Right renal pelvis (tissue), 4 donors: ENCODE measurements at regions not wholly inside any gene's neighbourhood (a gene's known extent, or its start where the extent isn't known, plus 50 kb on each side); places are given as distances from the start of the nearest gene placed in this dataset.
"Not testable (repeated sequence)": the region's sequence is repeated elsewhere in the genome, so short reads cannot be mapped to it uniquely, and the experiment has no call there.

ENCODE experiments used
- DNase-seq, 4 donors: peaks; one replicate each; pipeline ENCODE4 v3.0.0-alpha.2; 2013; ENCODE audit warnings: low read depth in 4 of 4, low spot score in 3 of 4, missing footprints in 1 of 4

- DNase-seq, result no peak
These were observed 244.3 kb upstream of the KCND2 start for GRCh38 chr7:120028636-120029035.

- DNase-seq, result no peak
These were observed 242.1 kb upstream of the KCND2 start for GRCh38 chr7:120030876-120031275.

GRCh38 chr7:120033114-120033513 lies 239.9 kb upstream of the KCND2 start:
- no peak for DNase-seq

GRCh38 chr7:120039138-120039537 lies 233.8 kb upstream of the KCND2 start:
- no peak for DNase-seq

DNA sequence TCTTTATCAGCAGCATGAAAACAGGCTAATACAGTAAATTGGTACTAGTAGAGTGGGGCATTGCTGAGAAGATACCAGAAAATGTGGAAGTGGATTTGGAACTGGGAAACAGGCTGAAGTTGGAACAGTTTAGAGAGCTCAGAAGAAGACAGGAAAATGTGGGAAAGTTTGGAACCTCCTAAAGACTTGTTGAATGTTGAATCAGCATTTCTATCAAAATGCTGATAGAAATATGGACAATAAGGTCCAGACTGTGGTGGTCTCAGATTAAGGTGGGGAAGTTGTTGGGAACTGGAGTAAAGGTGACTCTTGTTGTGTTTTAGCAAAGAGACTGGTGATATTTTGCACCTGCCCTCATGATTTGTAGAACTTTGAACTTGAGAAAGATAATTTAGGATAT lies 231.2 kb upstream of the KCND2 start:
- no peak for DNase-seq

DNA sequence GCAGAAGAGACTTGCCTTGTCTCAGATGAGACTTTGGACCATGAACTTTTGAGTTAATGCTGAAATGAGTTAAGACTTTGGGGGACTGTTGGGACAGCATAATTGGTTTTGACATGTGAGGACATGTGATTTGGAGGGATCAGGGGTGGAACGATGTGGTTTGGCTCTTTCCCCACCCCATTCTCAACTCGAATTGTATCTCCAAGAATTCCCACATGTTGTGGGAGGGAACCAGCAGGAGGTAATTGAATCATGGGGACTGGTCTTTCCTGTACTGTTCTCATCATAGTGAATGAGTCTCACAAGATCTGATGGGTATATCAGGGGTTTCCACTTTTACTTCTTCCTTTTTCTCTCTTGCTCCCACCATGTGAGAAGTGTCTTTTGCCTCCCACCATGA lies 229.7 kb upstream of the KCND2 start:
- no peak for DNase-seq

DNA sequence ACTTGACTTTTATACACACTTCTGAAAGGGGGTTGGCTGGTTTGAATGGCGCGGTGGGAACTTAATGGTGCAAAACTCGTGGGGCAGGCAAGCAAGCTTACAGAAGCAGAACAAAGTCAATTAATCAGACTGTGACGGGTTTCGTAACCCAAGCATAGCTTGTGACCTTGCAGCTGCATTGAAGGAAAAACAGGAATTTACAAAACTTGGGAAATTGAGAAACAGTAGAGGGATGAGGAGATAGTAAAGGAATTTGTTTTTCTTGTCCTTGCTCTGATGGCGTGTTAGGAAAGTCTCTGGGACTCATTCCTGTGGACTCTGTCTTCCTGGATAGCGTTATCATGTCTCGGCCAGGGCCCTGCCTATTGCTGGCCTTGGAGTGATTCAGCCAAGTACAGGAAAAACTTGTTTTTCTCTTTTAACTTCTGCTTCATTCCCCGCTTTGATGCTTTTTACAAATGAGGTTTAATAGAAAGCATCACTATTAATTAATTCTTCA lies 220.0 kb upstream of the KCND2 start:
- DNase-seq, result peak; percentile 42 to 77 (median 64)

DNA sequence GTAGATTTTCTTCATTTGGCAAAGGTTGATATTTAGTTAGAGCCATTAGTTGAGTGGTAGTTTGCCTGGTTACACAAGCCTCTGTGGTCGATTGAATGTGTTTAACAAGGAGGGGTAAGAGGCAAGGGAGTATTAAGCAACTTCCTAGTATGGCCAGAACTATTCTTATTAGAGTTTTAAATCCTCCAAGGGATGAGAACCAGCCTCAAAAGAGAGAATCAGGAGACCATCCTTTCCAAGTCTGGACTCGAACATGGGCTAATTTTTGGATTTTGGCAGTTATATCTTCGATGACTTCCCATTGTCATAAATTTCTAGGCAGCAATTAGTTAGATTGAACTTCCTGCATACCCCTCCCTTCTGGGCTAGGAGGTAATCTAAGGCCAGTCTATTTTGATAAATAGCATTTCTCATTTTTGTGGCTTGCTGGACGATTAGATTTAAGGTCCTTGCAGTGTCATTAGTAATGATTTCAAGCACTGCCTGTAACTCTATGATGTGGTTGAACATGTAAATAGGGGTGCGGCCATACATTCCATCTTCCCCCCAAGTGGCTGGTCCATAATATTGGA lies 219.5 kb upstream of the KCND2 start:
- DNase-seq, result no peak

- no peak for DNase-seq
These were observed 218.4 kb upstream of the KCND2 start for GRCh38 chr7:120054376-120055100.

DNA sequence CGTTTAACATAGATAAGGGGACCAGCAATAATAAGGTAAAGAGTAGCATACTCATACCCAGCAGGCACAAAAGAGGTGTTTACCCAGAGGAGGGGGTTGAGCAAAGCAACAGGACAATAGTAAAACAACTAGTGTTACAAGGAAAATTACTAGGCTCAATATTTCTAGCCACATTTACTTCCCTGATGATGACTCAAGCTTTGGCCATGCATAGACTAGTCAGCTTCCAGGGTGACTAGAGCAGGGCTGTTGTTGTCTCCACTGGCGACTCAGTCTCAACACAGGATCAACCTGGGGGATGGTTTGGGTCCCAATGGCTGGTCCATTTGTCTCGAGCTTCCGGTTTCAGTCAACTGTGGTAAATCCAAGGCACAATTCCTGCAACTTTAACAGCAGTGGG lies 217.7 kb upstream of the KCND2 start:
- DNase-seq, result no peak

DNA sequence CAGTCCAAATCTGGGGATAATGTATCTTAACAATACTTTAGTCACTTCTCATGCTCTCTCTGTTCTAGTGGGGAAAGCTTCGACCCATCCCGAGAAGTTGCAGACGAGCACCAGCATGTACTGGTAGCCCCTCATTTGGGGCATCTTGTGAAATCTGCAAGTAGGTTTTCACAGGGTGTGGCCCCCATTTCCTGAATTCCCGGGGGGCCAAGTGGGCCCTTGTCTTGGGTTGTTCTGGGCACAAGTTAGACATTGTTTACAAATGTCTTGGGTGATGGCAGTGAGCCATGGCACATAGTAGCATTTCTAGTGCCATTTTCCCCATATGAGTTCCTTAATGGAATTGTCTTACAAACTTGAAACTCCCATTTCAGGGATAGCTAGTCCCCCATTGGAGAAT lies 216.7 kb upstream of the KCND2 start:
- DNase-seq, result no peak

DNA sequence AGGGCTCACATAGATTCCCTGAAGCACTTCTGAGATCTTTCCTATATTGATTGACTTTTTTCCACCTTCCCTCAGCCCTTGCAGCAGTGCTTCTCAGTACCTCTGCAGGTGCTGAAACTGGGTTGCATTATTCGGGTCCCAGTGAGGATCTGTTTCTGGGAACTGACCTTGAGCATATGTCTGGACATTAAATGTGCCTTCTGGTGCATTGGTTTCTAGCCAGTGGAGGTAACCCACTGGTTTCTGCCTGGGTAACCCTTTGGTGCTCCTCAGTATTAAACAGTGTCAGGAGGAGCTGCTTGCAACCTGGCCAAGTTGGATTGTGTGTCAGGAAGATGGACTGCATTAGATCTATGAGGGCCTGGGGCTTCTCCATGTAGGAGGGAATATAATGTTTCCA lies 213.3 kb upstream of the KCND2 start:
- DNase-seq, result no peak

- no peak for DNase-seq
These were observed 212.7 kb upstream of the KCND2 start for GRCh38 chr7:120060281-120060680.

DNA sequence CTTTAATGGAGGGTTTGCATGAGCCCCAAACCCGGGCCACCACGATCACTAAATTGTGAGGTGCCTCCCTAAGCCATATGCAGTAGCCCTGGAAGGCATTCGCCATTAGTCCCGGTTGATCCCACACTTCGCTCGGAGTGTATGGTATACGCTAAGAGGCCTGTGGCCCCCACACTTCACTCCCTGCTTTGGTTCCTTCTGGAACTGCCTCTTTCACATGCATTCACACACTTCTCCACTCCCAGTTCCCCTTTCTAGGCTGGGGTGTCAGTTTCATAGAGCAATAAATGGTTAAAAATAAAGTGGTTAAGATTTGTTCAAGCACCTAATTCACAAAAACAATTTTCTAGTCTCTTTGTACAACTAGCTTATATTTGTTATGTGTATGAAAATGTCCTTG lies 212.1 kb upstream of the KCND2 start:
- DNase-seq, result no peak

GRCh38 chr7:120064565-120064964 lies 208.4 kb upstream of the KCND2 start:
- DNase-seq, result no peak

DNA sequence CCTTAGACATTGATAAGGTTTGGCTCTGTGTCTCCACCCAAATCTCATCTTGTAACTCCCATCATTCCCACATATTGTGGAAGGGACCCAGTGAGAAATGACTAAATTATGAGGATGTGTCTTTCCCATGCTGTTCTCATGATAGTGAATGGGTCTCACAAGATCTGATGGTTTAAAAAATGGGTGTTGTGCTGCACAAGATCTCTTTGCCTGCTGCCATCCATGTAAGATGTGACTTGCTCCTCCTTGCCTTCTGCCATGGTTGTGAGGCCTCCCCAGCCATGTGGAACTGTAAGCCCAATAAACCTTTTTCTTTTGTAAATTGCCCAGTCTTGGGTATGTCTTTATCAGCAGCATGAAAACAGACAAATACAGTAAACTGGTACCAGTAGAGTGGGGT lies 206.1 kb upstream of the KCND2 start:
- DNase-seq, result not testable (repeated sequence)

DNA sequence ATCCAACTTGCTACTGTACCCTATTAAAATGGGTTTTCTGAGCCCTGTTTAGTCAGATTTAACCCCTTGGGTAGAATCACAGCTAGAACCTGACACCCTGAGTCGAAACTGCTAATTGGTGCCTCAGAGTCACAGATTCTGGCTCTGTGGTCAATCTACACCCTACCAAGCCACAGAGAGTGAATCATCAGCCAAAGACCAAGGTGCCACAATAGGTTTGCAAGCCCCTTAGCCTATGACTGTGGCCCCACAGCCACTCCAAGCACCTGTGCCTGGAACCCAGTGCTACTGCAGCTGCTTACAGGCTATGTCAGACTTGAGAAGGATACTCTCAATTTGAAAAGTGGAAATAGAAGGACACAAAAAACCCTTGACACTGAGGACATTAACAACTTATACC lies 202.8 kb upstream of the KCND2 start:
- DNase-seq, result no peak

- DNase-seq, result no peak
These were observed 195.2 kb upstream of the KCND2 start for GRCh38 chr7:120077777-120078176.

DNA sequence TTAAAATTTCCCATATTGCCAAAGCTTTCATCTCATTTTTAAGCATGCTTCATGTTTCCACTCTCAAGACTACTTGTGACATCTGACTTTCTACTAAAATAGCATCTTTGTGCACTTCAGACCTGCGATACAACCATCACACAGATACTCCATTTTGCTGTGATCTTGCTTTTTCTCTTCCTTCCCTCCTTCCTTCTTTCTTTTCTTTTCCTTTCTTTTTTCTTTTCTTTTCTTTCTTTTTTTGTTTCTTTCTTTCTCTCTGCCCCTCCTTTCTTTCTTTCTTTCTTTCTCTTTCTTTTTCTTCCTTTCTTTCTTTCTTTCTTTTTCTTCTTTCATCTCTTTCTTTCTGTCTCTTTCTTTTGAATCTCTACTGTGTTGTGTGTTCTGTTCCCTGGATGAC lies 194.0 kb upstream of the KCND2 start:
- no peak for DNase-seq

DNA sequence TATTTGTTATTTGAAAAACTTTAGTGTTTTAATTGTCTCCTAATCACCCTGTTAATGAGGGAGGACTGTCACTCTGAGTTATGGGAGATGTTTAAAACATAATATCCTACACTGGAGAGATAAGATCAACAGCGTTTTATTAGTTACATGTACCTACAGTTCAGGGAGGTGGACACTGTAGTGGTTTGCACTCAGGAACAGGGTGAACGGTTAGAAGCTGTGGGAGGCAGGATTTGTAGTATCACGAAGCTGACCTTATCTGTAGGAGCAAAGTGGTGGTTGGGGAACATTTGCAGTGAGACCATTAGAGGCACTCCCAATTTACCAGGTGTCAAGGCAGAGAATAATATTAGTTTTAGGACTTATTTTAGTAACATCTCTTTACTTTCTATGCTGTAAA lies 193.3 kb upstream of the KCND2 start:
- DNase-seq, result no peak

DNA sequence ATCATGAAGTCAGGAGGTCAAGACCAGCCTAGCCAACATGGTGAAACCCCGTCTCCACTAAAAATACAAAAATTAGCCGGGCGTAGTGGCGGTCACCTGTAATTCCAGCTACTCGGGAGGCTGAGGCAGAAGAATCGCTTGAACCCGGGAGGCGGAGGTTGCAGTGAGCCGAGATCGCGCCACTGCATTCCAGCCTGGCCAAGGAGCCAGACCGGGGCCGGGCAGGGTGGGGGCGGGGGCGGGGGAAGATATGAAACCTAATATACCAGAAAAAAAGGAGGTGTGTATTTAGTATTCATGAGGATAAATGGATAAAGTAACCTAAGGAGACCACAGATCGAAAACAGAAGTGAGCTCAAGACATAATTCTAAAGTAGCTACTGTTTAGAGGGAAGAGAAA lies 186.5 kb upstream of the KCND2 start:
- not testable (repeated sequence) for DNase-seq

- no peak for DNase-seq
These were observed 183.0 kb upstream of the KCND2 start for GRCh38 chr7:120089968-120090367.

- no peak for DNase-seq
These were observed 181.2 kb upstream of the KCND2 start for GRCh38 chr7:120091807-120092206.
